CD14-positive monocyte (primary cell): ENCODE measurements at regions not wholly inside any gene's neighbourhood (a gene's known extent, or its start where the extent isn't known, plus 50 kb on each side); places are given as distances from the start of the nearest gene placed in this dataset.

Source experiments
- DNase-seq, 3 donors: peaks; one replicate each; pipeline ENCODE4 v3.0.0-alpha.2; 2011 to 2022
- H2AFZ ChIP-seq: 2 replicates; pipeline ENCODE4 v1.6.0; 2012; ENCODE audit warnings: mild to moderate bottlenecking, low read depth, low read length, inconsistent platforms; ENCODE audit not compliant: insufficient read depth, poor library complexity, severe bottlenecking
- H3K27ac ChIP-seq, 2 donors: 1 replicate in 1 of 2; 2 replicates in 1 of 2; pipeline ENCODE4 v1.5.1; 2012 to 2013; ENCODE audit warnings: low read length in 2 of 2, control low read depth in 1 of 2, inconsistent platforms in 1 of 2, low read depth in 1 of 2, mild to moderate bottlenecking in 1 of 2
- H3K27me3 ChIP-seq, 2 donors: one replicate each; pipeline versions ENCODE4 v1.6.0 to v1.6.1; 2011 to 2013; ENCODE audit warnings: low read length in 2 of 2; ENCODE audit not compliant: control insufficient read depth in 2 of 2, insufficient read depth in 2 of 2
- H3K36me3 ChIP-seq, 2 donors: replicated peaks in 1 of 2; 1 replicate in 1 of 2; 2 replicates in 1 of 2; pipeline versions ENCODE4 v1.5.1 to v1.6.1; 2012 to 2013; ENCODE audit warnings: low read length in 2 of 2, control low read depth in 1 of 2, inconsistent platforms in 1 of 2, mild to moderate bottlenecking in 1 of 2; ENCODE audit not compliant: insufficient read depth in 2 of 2, control insufficient read depth in 1 of 2
- H3K4me1 ChIP-seq, 2 donors: 1 replicate in 1 of 2; 2 replicates in 1 of 2; pipeline versions ENCODE4 v1.5.1 to v1.6.1; 2012 to 2013; ENCODE audit warnings: low read length in 2 of 2, control low read depth in 1 of 2, inconsistent platforms in 1 of 2, mild to moderate bottlenecking in 1 of 2, moderate library complexity in 1 of 2; ENCODE audit not compliant: insufficient read depth in 2 of 2, control insufficient read depth in 1 of 2
- H3K4me2 ChIP-seq: replicated peaks from 2 replicates; pipeline ENCODE3; 2012; ENCODE audit warnings: low read length, moderate library complexity, mild to moderate bottlenecking; ENCODE audit not compliant: poor library complexity, severe bottlenecking; ENCODE audit errors: extremely low read depth
- H3K4me3 ChIP-seq, 3 experiments: fragments of 200-600 bp in 1 of 3; sonication (generic) in 1 of 3; replicated peaks in 1 of 3; 1 replicate in 2 of 3; 2 replicates in 1 of 3; pipeline ENCODE4 v1.5.1; 2011 to 2013; ENCODE audit warnings: low read length in 3 of 3, mild to moderate bottlenecking in 3 of 3, control low read depth in 2 of 3, low read depth in 2 of 3, inconsistent platforms in 1 of 3, moderate library complexity in 1 of 3
- H3K79me2 ChIP-seq: 2 replicates; pipeline ENCODE4 v1.6.0; 2012; ENCODE audit warnings: mild to moderate bottlenecking, control low read depth, inconsistent platforms, low read length, moderate library complexity; ENCODE audit not compliant: insufficient read depth
- H3K9ac ChIP-seq: 2 replicates; pipeline ENCODE4 v1.6.0; 2017; ENCODE audit warnings: low read length, mild to moderate bottlenecking; ENCODE audit not compliant: insufficient read depth, poor library complexity, severe bottlenecking
- H3K9me3 ChIP-seq, 2 donors: replicated peaks in 1 of 2; 1 replicate in 1 of 2; 2 replicates in 1 of 2; pipeline versions ENCODE4 v1.5.1 to v1.6.1; 2012 to 2013; ENCODE audit warnings: low read length in 2 of 2, control low read depth in 1 of 2; ENCODE audit not compliant: control insufficient read depth in 1 of 2, insufficient read depth in 1 of 2
- H4K20me1 ChIP-seq: 2 replicates; pipeline ENCODE4 v1.6.0; 2012; ENCODE audit warnings: mild to moderate bottlenecking, low read length, control low read depth, moderate library complexity; ENCODE audit not compliant: insufficient read depth
- H3K27ac Mint-ChIP-seq, 7 donors: one replicate each; pipeline ENCODE4 v1.8.0; 2020; ENCODE audit warnings: mild to moderate bottlenecking in 7 of 7, mixed read lengths in 7 of 7, moderate library complexity in 6 of 7, inconsistent platforms in 2 of 7
- H3K27me3 Mint-ChIP-seq, 3 donors: one replicate each; pipeline ENCODE4 v1.8.0; 2021 to 2022; ENCODE audit warnings: low read depth in 3 of 3, mild to moderate bottlenecking in 3 of 3, mixed read lengths in 3 of 3, moderate library complexity in 3 of 3, inconsistent platforms in 1 of 3
- H3K36me3 Mint-ChIP-seq, 2 donors: one replicate each; pipeline ENCODE4 v1.8.0; 2020; ENCODE audit warnings: mixed read lengths in 2 of 2, inconsistent platforms in 1 of 2, mild to moderate bottlenecking in 1 of 2
- H3K4me1 Mint-ChIP-seq: one replicate; pipeline ENCODE4 v1.8.0; 2020; ENCODE audit warnings: mild to moderate bottlenecking, mixed read lengths
- H3K4me3 Mint-ChIP-seq, 2 donors: one replicate each; pipeline ENCODE4 v1.8.0; 2020; ENCODE audit warnings: mild to moderate bottlenecking in 2 of 2, mixed read lengths in 2 of 2, moderate library complexity in 1 of 2
- H3K9me3 Mint-ChIP-seq, 7 donors: one replicate each; pipeline ENCODE4 v1.8.0; 2020 to 2022; ENCODE audit warnings: mixed read lengths in 7 of 7, mild to moderate bottlenecking in 6 of 7, moderate library complexity in 6 of 7, inconsistent platforms in 2 of 7
- WGBS: methylation state at CpG from one replicate; pipeline ENCODE4 v1.1.5; 2013; ENCODE audit warnings: missing lambda C conversion rate; ENCODE audit not compliant: insufficient coverage; 5-methylcytosine and 5-hydroxymethylcytosine counted together
- intact Hi-C, 2 donors: fragments of 100-400 bp; cut with micrococcal nuclease; formaldehyde crosslinking; loops; one replicate each; pipeline versions ENCODE4 v1.15.0 to v1.15.1; 2023
- TF ChIP-seq, protein P1 (sequence below): fragments of 200-600 bp; IDR thresholded peaks from one replicate; pipeline ENCODE4 v1.8.0; 2022; ENCODE audit warnings: antibody characterized with exemption, mild to moderate bottlenecking

DNA sequence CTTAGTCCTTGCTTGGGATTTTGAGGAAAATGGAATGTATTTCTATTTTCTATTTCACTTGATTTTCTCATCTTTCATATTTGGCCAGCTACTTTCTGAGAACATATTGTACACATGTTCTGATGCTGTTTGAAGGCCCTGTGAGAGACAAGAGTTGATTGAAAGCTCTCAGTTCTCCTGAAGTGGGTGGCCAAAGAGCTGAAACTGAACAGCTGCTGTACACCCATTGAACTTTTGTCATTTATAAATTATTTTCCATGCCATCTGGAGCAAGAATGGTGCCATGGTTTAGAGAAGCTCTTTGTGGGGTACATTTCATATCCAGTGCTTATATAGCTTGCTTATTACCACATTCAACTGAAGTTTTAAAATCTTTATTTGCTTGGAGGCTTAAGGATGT, 298.3 kb downstream of the PRL start:
- Histone ChIP-seq H3K9ac (no peak overlapping the region), H3K79me2 (no peaks in the 10 kb centered on the region), H4K20me1 (no peaks in the 10 kb centered on the region), H3K27ac (no peak overlapping the region), H3K36me3 (no peaks in the 10 kb centered on the region), H3K27me3 (no peaks in the 10 kb centered on the region), H3K4me3 (no peak overlapping the region), H3K4me1 (no peaks in the 10 kb centered on the region), H3K9me3 (no peaks in the 10 kb centered on the region), H2AFZ (no peak overlapping the region), H3K4me2 (no peak overlapping the region)
- H3K36me3 Mint-ChIP-seq, result no peaks in the 10 kb centered on the region
- intact Hi-C loops, result no loop called here
- peaks cover 0 to 2% (median 0%) of the 10 kb centered on the region in 3 donors for H3K27me3 Mint-ChIP-seq
- H3K27ac Mint-ChIP-seq, result no peak overlapping the region
- no peaks in the 10 kb centered on the region for H3K9me3 Mint-ChIP-seq
- DNase-seq, result no peak
- no peak overlapping the region for H3K4me3 Mint-ChIP-seq
- TF ChIP-seq, protein P1, sequence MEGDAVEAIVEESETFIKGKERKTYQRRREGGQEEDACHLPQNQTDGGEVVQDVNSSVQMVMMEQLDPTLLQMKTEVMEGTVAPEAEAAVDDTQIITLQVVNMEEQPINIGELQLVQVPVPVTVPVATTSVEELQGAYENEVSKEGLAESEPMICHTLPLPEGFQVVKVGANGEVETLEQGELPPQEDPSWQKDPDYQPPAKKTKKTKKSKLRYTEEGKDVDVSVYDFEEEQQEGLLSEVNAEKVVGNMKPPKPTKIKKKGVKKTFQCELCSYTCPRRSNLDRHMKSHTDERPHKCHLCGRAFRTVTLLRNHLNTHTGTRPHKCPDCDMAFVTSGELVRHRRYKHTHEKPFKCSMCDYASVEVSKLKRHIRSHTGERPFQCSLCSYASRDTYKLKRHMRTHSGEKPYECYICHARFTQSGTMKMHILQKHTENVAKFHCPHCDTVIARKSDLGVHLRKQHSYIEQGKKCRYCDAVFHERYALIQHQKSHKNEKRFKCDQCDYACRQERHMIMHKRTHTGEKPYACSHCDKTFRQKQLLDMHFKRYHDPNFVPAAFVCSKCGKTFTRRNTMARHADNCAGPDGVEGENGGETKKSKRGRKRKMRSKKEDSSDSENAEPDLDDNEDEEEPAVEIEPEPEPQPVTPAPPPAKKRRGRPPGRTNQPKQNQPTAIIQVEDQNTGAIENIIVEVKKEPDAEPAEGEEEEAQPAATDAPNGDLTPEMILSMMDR, result no peak
- peaks cover 3% of the 10 kb centered on the region for H3K4me1 Mint-ChIP-seq

DNA sequence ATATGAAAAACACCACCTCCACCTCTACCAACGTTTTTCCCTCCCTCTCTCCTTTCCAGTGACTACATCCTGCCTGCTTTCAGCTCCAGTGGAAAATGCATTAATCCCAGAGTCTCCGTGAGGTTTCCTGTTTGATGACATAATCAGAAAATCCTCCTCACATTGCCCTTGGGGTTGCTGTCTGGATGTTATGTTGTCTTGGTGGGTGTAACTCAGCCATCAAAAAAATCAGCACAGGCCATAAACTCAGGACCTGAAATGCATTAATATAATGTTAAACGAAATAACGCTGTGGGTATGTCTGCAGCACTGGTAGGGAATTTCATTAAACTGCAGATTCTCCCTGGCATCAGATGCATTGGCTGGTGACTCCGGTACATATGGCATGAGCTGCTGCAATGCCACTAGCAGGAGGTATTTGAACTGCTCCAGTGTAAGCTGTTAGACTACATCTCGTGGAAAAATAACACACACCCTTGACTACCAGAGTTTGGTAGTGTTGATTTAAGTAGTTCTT, 297.8 kb downstream of the PRL start:
- H3K9ac ChIP-seq, result no peak overlapping the region
- DNase-seq, result no peak
- H3K36me3 ChIP-seq, result no peaks in the 10 kb centered on the region
- Mint-ChIP-seq H3K9me3 (no peaks in the 10 kb centered on the region), H3K4me1 (peaks cover 3% of the 10 kb centered on the region), H3K36me3 (no peaks in the 10 kb centered on the region), H3K4me3 (no peak overlapping the region), H3K27me3 (peaks cover 0 to 2% (median 0%) of the 10 kb centered on the region in 3 donors), H3K27ac (no peak overlapping the region)
- TF ChIP-seq, protein P1, result no peak
- no peaks in the 10 kb centered on the region for H3K27me3 ChIP-seq
- no peak overlapping the region for H3K27ac ChIP-seq
- H2AFZ ChIP-seq, result no peak overlapping the region
- no peaks in the 10 kb centered on the region for H3K9me3 ChIP-seq
- intact Hi-C loops, result no loop called here
- no peaks in the 10 kb centered on the region for H4K20me1 ChIP-seq
- no peaks in the 10 kb centered on the region for H3K4me1 ChIP-seq
- H3K4me2 ChIP-seq, result no peak overlapping the region
- no peak overlapping the region for H3K4me3 ChIP-seq
- no peaks in the 10 kb centered on the region for H3K79me2 ChIP-seq
- WGBS, result 100% methylated on average over 2 of the region's 6 CpGs
